Activated CD4-positive, alpha-beta memory T cell treated with anti-CD3 and anti-CD28 coated beads for 36 hours (primary cell): ENCODE measurements at regions not wholly inside any gene's neighbourhood (a gene's known extent, or its start where the extent isn't known, plus 50 kb on each side); places are given as distances from the start of the nearest gene placed in this dataset.

Experiments used
- CTCF ChIA-PET: fragments of 350-600 bp; sonication (Branson Sonifier 250); formaldehyde crosslinking; loops from one replicate; lab custom pipeline; 2021; ENCODE audit warnings: antibody characterized with exemption, inconsistent platforms; lab: Charles Lee
- POLR2A ChIA-PET: fragments of 350-600 bp; sonication (Branson Sonifier 250); formaldehyde crosslinking; loops from one replicate; lab custom pipeline; 2021; ENCODE audit warnings: antibody characterized with exemption; lab: Charles Lee
- DNase-seq: peaks from one replicate; pipeline ENCODE4 v3.0.0-alpha.2; 2020
- H3K27ac Mint-ChIP-seq: one replicate; pipeline ENCODE4 v1.8.0; 2021; ENCODE audit warnings: mixed read lengths
- H3K27me3 Mint-ChIP-seq: one replicate; pipeline ENCODE4 v1.8.0; 2021; ENCODE audit warnings: mixed read lengths
- H3K36me3 Mint-ChIP-seq: one replicate; pipeline ENCODE4 v1.8.0; 2021; ENCODE audit warnings: mixed read lengths
- H3K4me1 Mint-ChIP-seq: one replicate; pipeline ENCODE4 v1.8.0; 2021; ENCODE audit warnings: low read depth, mixed read lengths
- H3K4me3 Mint-ChIP-seq: one replicate; pipeline ENCODE4 v1.8.0; 2021; ENCODE audit warnings: mild to moderate bottlenecking, mixed read lengths
- H3K9me3 Mint-ChIP-seq: one replicate; pipeline ENCODE4 v1.8.0; 2021; ENCODE audit warnings: mixed read lengths
- intact Hi-C: fragments of 100-400 bp; cut with micrococcal nuclease; formaldehyde crosslinking; loops from one replicate; pipeline ENCODE4 v1.15.1; 2023

- CTCF ChIA-PET = interaction anchor here (0.7 kb wide), 1 partner anchor 82 kb away, joined by 3 read pairs; no protein-coding TSS in a partner anchor
- Mint-ChIP-seq H3K4me1 (no peaks in the 10 kb centered on the region), H3K4me3 (no peak overlapping the region), H3K9me3 (no peaks in the 10 kb centered on the region), H3K27me3 (peaks cover 5% of the 10 kb centered on the region), H3K36me3 (no peaks in the 10 kb centered on the region), H3K27ac (no peak overlapping the region)
- intact Hi-C loops = no loop called here
- no peak for DNase-seq
- POLR2A ChIA-PET = no interaction called here
Measured at GRCh38 chr1:99173282-99173681, 91.0 kb upstream of the PLPPR4 start.

- no peaks in the 10 kb centered on the region for H3K9me3 Mint-ChIP-seq
- intact Hi-C loops = no loop called here
- H3K4me3 Mint-ChIP-seq = no peak overlapping the region
- ChIA-PET CTCF (interaction anchor here (0.7 kb wide), 1 partner anchor 82 kb away, joined by 3 read pairs; no protein-coding TSS in a partner anchor), POLR2A (no interaction called here)
- no peak overlapping the region for H3K27ac Mint-ChIP-seq
- H3K27me3 Mint-ChIP-seq = peaks cover 5% of the 10 kb centered on the region
- no peaks in the 10 kb centered on the region for H3K36me3 Mint-ChIP-seq
- no peaks in the 10 kb centered on the region for H3K4me1 Mint-ChIP-seq
- no peak for DNase-seq
Measured at GRCh38 chr1:99173900-99174299, 90.4 kb upstream of the PLPPR4 start.

GRCh38 chr1:99176753-99177152, 87.5 kb upstream of the PLPPR4 start:
- DNase-seq = no peak
- no peaks in the 10 kb centered on the region for H3K36me3 Mint-ChIP-seq
- no peaks in the 10 kb centered on the region for H3K27me3 Mint-ChIP-seq
- no peaks in the 10 kb centered on the region for H3K9me3 Mint-ChIP-seq
- H3K4me3 Mint-ChIP-seq = no peak overlapping the region
- H3K4me1 Mint-ChIP-seq = no peaks in the 10 kb centered on the region
- H3K27ac Mint-ChIP-seq = no peak overlapping the region
- CTCF ChIA-PET = interaction anchor here (1.4 kb wide), 1 partner anchor 383 kb away, joined by 6 read pairs; no protein-coding TSS in a partner anchor
- intact Hi-C loops = no loop called here
- POLR2A ChIA-PET = no interaction called here

- no peaks in the 10 kb centered on the region for H3K4me1 Mint-ChIP-seq
- H3K36me3 Mint-ChIP-seq = no peaks in the 10 kb centered on the region
- CTCF ChIA-PET = no interaction called here
- no peak for DNase-seq
- H3K27me3 Mint-ChIP-seq = no peaks in the 10 kb centered on the region
- intact Hi-C loops = no loop called here
- no peak overlapping the region for H3K27ac Mint-ChIP-seq
- POLR2A ChIA-PET = no interaction called here
- no peaks in the 10 kb centered on the region for H3K9me3 Mint-ChIP-seq
- H3K4me3 Mint-ChIP-seq = no peak overlapping the region
Measured at GRCh38 chr1:99177465-99177864, 86.8 kb upstream of the PLPPR4 start.

- H3K27ac Mint-ChIP-seq = no peak overlapping the region
- no peaks in the 10 kb centered on the region for H3K9me3 Mint-ChIP-seq
- peak; percentile 69 for DNase-seq
- H3K36me3 Mint-ChIP-seq = no peaks in the 10 kb centered on the region
- ChIA-PET CTCF (interaction anchor here (0.6 to 3.4 kb wide), 16 partner anchors 9 to 524 kb away, joined by 3 to 33 read pairs (median 4); no protein-coding TSS in a partner anchor), POLR2A (no interaction called here)
- no peaks in the 10 kb centered on the region for H3K27me3 Mint-ChIP-seq
- intact Hi-C loops = loop anchor here (1.0 kb wide), 4 partner anchors 301 to 527 kb away; no protein-coding TSS in a partner anchor
- no peaks in the 10 kb centered on the region for H3K4me1 Mint-ChIP-seq
- no peak overlapping the region for H3K4me3 Mint-ChIP-seq
Measured at GRCh38 chr1:99180343-99180808, 83.9 kb upstream of the PLPPR4 start.

GRCh38 chr1:99180915-99181314, 83.4 kb upstream of the PLPPR4 start:
- Mint-ChIP-seq H3K27me3 (no peaks in the 10 kb centered on the region), H3K4me3 (no peak overlapping the region), H3K9me3 (no peaks in the 10 kb centered on the region), H3K27ac (no peak overlapping the region), H3K4me1 (no peaks in the 10 kb centered on the region), H3K36me3 (no peaks in the 10 kb centered on the region)
- ChIA-PET POLR2A (no interaction called here), CTCF (interaction anchor here (0.6 to 3.4 kb wide), 17 partner anchors 9 to 524 kb away, joined by 3 to 33 read pairs (median 4); no protein-coding TSS in a partner anchor)
- no peak for DNase-seq
- intact Hi-C loops = loop anchor here (1.0 kb wide), 4 partner anchors 300 to 526 kb away; no protein-coding TSS in a partner anchor

GRCh38 chr1:99181892-99182291, 82.4 kb upstream of the PLPPR4 start:
- intact Hi-C loops = no loop called here
- POLR2A ChIA-PET = no interaction called here

GRCh38 chr1:99185196-99185595, 79.1 kb upstream of the PLPPR4 start:
- intact Hi-C loops = no loop called here
- CTCF ChIA-PET = interaction anchor here (1.1 kb wide), 1 partner anchor 501 kb away, joined by 3 read pairs; no protein-coding TSS in a partner anchor

More at GRCh38 chr1:99181892-99182291, 82.4 kb upstream of the PLPPR4 start:
- CTCF ChIA-PET = interaction anchor here (1.0 to 3.4 kb wide), 5 partner anchors 16 to 525 kb away, joined by 3 to 33 read pairs (median 8); no protein-coding TSS in a partner anchor
- Mint-ChIP-seq H3K36me3 (no peaks in the 10 kb centered on the region), H3K9me3 (no peaks in the 10 kb centered on the region), H3K27ac (no peak overlapping the region), H3K4me1 (no peaks in the 10 kb centered on the region), H3K4me3 (no peak overlapping the region), H3K27me3 (no peaks in the 10 kb centered on the region)
- no peak for DNase-seq

GRCh38 chr1:99193431-99193830, 70.9 kb upstream of the PLPPR4 start:
- intact Hi-C loops = no loop called here
- POLR2A ChIA-PET = no interaction called here
- Mint-ChIP-seq H3K4me3 (no peak overlapping the region), H3K27me3 (peaks cover 8% of the 10 kb centered on the region), H3K9me3 (peaks cover 4% of the 10 kb centered on the region), H3K27ac (no peak overlapping the region), H3K36me3 (no peaks in the 10 kb centered on the region), H3K4me1 (no peaks in the 10 kb centered on the region)
- no peak for DNase-seq
- CTCF ChIA-PET = no interaction called here

More at GRCh38 chr1:99185196-99185595, 79.1 kb upstream of the PLPPR4 start:
- POLR2A ChIA-PET = no interaction called here
- H3K4me1 Mint-ChIP-seq = no peaks in the 10 kb centered on the region
- no peak for DNase-seq
- no peaks in the 10 kb centered on the region for H3K36me3 Mint-ChIP-seq
- H3K9me3 Mint-ChIP-seq = no peaks in the 10 kb centered on the region
- peaks cover 3% of the 10 kb centered on the region for H3K27me3 Mint-ChIP-seq
- no peak overlapping the region for H3K4me3 Mint-ChIP-seq
- no peak overlapping the region for H3K27ac Mint-ChIP-seq

GRCh38 chr1:99198393-99198792, 65.9 kb upstream of the PLPPR4 start:
- Mint-ChIP-seq H3K36me3 (no peaks in the 10 kb centered on the region), H3K27me3 (peaks cover 6% of the 10 kb centered on the region), H3K9me3 (no peaks in the 10 kb centered on the region), H3K4me3 (no peak overlapping the region), H3K27ac (no peak overlapping the region), H3K4me1 (no peaks in the 10 kb centered on the region)
- ChIA-PET POLR2A (interaction anchor here (0.7 kb wide), 1 partner anchor 12 kb away, joined by 3 read pairs; no protein-coding TSS in a partner anchor), CTCF (interaction anchor here (0.6 to 1.1 kb wide), 3 partner anchors 17 to 1671 kb away, joined by 3 to 5 read pairs (median 3); no protein-coding TSS in a partner anchor)
- intact Hi-C loops = no loop called here
- DNase-seq = no peak

GRCh38 chr1:99207216-99207615, 57.1 kb upstream of the PLPPR4 start:
- H3K9me3 Mint-ChIP-seq = no peaks in the 10 kb centered on the region
- H3K4me3 Mint-ChIP-seq = no peak overlapping the region
- CTCF ChIA-PET = no interaction called here
- no peak for DNase-seq
- no peaks in the 10 kb centered on the region for H3K36me3 Mint-ChIP-seq
- intact Hi-C loops = no loop called here
- H3K4me1 Mint-ChIP-seq = no peaks in the 10 kb centered on the region
- POLR2A ChIA-PET = no interaction called here
- no peak overlapping the region for H3K27ac Mint-ChIP-seq
- H3K27me3 Mint-ChIP-seq = no peaks in the 10 kb centered on the region
